MM.1S (cell line): ENCODE measurements at regions not wholly inside any gene's neighbourhood (a gene's known extent, or its start where the extent isn't known, plus 50 kb on each side); places are given as distances from the start of the nearest gene placed in this dataset.

Experiments
- DNase-seq: peaks from one replicate; pipeline ENCODE4 v3.0.0-alpha.2; 2015
- H2AFZ ChIP-seq: fragments of 300-600 bp; sonication (generic); 2 replicates; pipeline ENCODE4 v1.6.0; 2016; ENCODE audit warnings: antibody characterized with exemption, low read length
- H3F3A ChIP-seq: fragments of 300-600 bp; sonication (generic); 2 replicates; pipeline ENCODE4 v1.6.1; 2016; ENCODE audit warnings: mild to moderate bottlenecking, antibody characterized with exemption, low read length, moderate library complexity, mixed read lengths; ENCODE audit not compliant: insufficient read depth
- H3K27ac ChIP-seq: fragments of 300-600 bp; sonication (generic); 2 replicates; pipeline ENCODE4 v1.5.1; 2016; ENCODE audit warnings: mild to moderate bottlenecking, low read length
- H3K27me3 ChIP-seq: fragments of 300-600 bp; sonication (generic); replicated peaks from 2 replicates; pipeline ENCODE4 v1.6.0; 2016; ENCODE audit warnings: low read length; ENCODE audit not compliant: insufficient read depth
- H3K36me3 ChIP-seq: fragments of 300-600 bp; sonication (generic); replicated peaks from 2 replicates; pipeline ENCODE4 v1.6.1; 2016; ENCODE audit warnings: mild to moderate bottlenecking, low read length, mixed read lengths; ENCODE audit not compliant: insufficient read depth
- H3K4me1 ChIP-seq: fragments of 300-600 bp; sonication (generic); 2 replicates; pipeline ENCODE4 v1.6.1; 2016; ENCODE audit warnings: low read length, mixed read lengths
- H3K4me2 ChIP-seq: fragments of 300-600 bp; sonication (generic); 2 replicates; pipeline ENCODE4 v1.6.0; 2016; ENCODE audit warnings: low read depth, low read length
- H3K4me3 ChIP-seq: fragments of 300-600 bp; sonication (generic); 2 replicates; pipeline ENCODE4 v1.5.1; 2016; ENCODE audit warnings: low read length, mixed read lengths
- H3K79me2 ChIP-seq: fragments of 300-600 bp; sonication (generic); 2 replicates; pipeline ENCODE4 v1.6.1; 2016; ENCODE audit warnings: mixed run types, low read length, mixed read lengths
- H3K9ac ChIP-seq: fragments of 300-600 bp; sonication (generic); 2 replicates; pipeline ENCODE4 v1.6.1; 2016; ENCODE audit warnings: low read length, mixed read lengths
- H3K9me2 ChIP-seq: fragments of 300-600 bp; sonication (generic); replicated peaks from 2 replicates; pipeline ENCODE4 v1.6.1; 2016; ENCODE audit warnings: mild to moderate bottlenecking, low read length, mixed read lengths; ENCODE audit not compliant: insufficient read depth
- H3K9me3 ChIP-seq: fragments of 300-600 bp; sonication (generic); replicated peaks from 2 replicates; pipeline ENCODE4 v1.6.1; 2016; ENCODE audit warnings: mild to moderate bottlenecking, low read length, mixed read lengths; ENCODE audit not compliant: insufficient read depth
- H4K20me1 ChIP-seq: fragments of 300-600 bp; sonication (generic); 2 replicates; pipeline ENCODE4 v1.6.1; 2016; ENCODE audit warnings: mild to moderate bottlenecking, low read length, moderate library complexity, mixed read lengths; ENCODE audit not compliant: insufficient read depth
- CTCF ChIP-seq: fragments of 300-600 bp; sonication (generic); IDR thresholded peaks from 2 replicates; pipeline ENCODE4 v1.5.1; 2016; ENCODE audit warnings: antibody characterized with exemption, low read length, mixed read lengths
- EZH2 ChIP-seq: fragments of 300-600 bp; sonication (generic); optimal IDR thresholded peaks from 2 replicates; pipeline ENCODE3; 2017; ENCODE audit warnings: low read depth, mild to moderate bottlenecking, antibody characterized with exemption, low read length, mixed read lengths
- EZH2phosphoT487 ChIP-seq: fragments of 300-600 bp; sonication (generic); IDR thresholded peaks from 2 replicates; pipeline ENCODE4 v1.6.1; 2018; ENCODE audit warnings: antibody characterized with exemption, low read length

GRCh38 chr6:131367206-131367873, 205.7 kb upstream of the ARG1 start:
- H3K9me3 ChIP-seq = no peaks in the 10 kb centered on the region
- H3K4me2 ChIP-seq = no peak overlapping the region
- no peak for TF ChIP-seq CTCF
- no peak for TF ChIP-seq EZH2
- TF ChIP-seq EZH2phosphoT487 = no peak
- no peaks in the 10 kb centered on the region for H3K79me2 ChIP-seq
- H3K27me3 ChIP-seq = no peaks in the 10 kb centered on the region
- H3K4me1 ChIP-seq = peaks cover 12% of the 10 kb centered on the region
- no peak overlapping the region for H3K4me3 ChIP-seq
- H3K27ac ChIP-seq = no peak overlapping the region
- H3F3A ChIP-seq = peaks cover 13% of the 10 kb centered on the region; the same call in 1 of the 2 replicates
- H3K9ac ChIP-seq = no peak overlapping the region
- H3K9me2 ChIP-seq = no peaks in the 10 kb centered on the region
- DNase-seq = no peak
- H4K20me1 ChIP-seq = no peaks in the 10 kb centered on the region
- H2AFZ ChIP-seq = no peak overlapping the region
- no peaks in the 10 kb centered on the region for H3K36me3 ChIP-seq

GRCh38 chr6:131368198-131368911, 204.7 kb upstream of the ARG1 start:
- peak overlapping the region; percentile 24; the same call in 1 of the 2 replicates for H3K9ac ChIP-seq
- H3K27ac ChIP-seq = peak overlapping the region; percentile 68
- H3F3A ChIP-seq = peaks cover 13% of the 10 kb centered on the region; the same call in 1 of the 2 replicates
- no peaks in the 10 kb centered on the region for H4K20me1 ChIP-seq
- no peaks in the 10 kb centered on the region for H3K36me3 ChIP-seq
- H3K4me2 ChIP-seq = peak overlapping the region; percentile 73; the same call in 1 of the 2 replicates
- no peaks in the 10 kb centered on the region for H3K79me2 ChIP-seq
- H2AFZ ChIP-seq = peak overlapping the region; percentile 39
- H3K9me2 ChIP-seq = no peaks in the 10 kb centered on the region
- no peaks in the 10 kb centered on the region for H3K9me3 ChIP-seq
- TF ChIP-seq EZH2phosphoT487 (no peak), CTCF (peak; percentile 16; the same call in 1 of the 2 replicates)
- H3K4me1 ChIP-seq = peaks cover 12% of the 10 kb centered on the region
- DNase-seq = peak; percentile 72
- H3K27me3 ChIP-seq = no peaks in the 10 kb centered on the region
- H3K4me3 ChIP-seq = peak overlapping the region; percentile 27

GRCh38 chr6:131372535-131372934, 200.5 kb upstream of the ARG1 start:
- Histone ChIP-seq H3K9me2 (no peaks in the 10 kb centered on the region), H3K79me2 (no peaks in the 10 kb centered on the region), H3K36me3 (no peaks in the 10 kb centered on the region), H3K4me2 (no peak overlapping the region), H2AFZ (no peak overlapping the region), H3F3A (peaks cover 13% of the 10 kb centered on the region; the same call in 1 of the 2 replicates), H3K27me3 (no peaks in the 10 kb centered on the region), H3K9ac (no peak overlapping the region), H3K4me3 (no peak overlapping the region), H3K9me3 (no peaks in the 10 kb centered on the region), H3K4me1 (peaks cover 12% of the 10 kb centered on the region), H3K27ac (no peak overlapping the region), H4K20me1 (no peaks in the 10 kb centered on the region)
- no peak for DNase-seq
- TF ChIP-seq EZH2phosphoT487 (no peak), EZH2 (no peak)
